ENCODE measurements at regions not wholly inside any gene's neighbourhood (a gene's known extent, or its start where the extent isn't known, plus 50 kb on each side); places are given as distances from the start of the nearest gene placed in this dataset.

- no peak overlapping the region for H2AFZ ChIP-seq (ENCODE audit: low read depth, low read length)
- no TSS peak for BruUV-seq (replicated peaks)
- H3K9me3 ChIP-seq (replicated peaks; ENCODE audit: control insufficient read depth, insufficient read depth, low read depth, low read length) = no peaks in the 10 kb centered on the region
- DNase-seq (ENCODE audit: extremely low read depth in 1 of 4, low spot score in 3 of 4) (no peak), ATAC-seq (no peak), FAIRE-seq (no peak)
- no peaks in the 10 kb centered on the region; a peak in 1 of 5 replicates for H3K27me3 ChIP-seq (ENCODE audit: control insufficient read depth in 2 of 2, insufficient read depth in 2 of 2, low read length in 2 of 2)
- no peaks in the 10 kb centered on the region for H3K4me1 ChIP-seq (replicated peaks in 1 of 2; ENCODE audit: control insufficient read depth in 2 of 2, insufficient read depth in 2 of 2, low read length in 2 of 2)
- no peak overlapping the region for H3K4me2 ChIP-seq (ENCODE audit: insufficient read depth, low read length)
- no peaks in the 10 kb centered on the region for H3K9me1 ChIP-seq (ENCODE audit: control insufficient read depth, insufficient read depth, low read length)
- H4K20me1 ChIP-seq (replicated peaks; ENCODE audit: control insufficient read depth, insufficient read depth, low read length) = no peaks in the 10 kb centered on the region
- no peak overlapping the region; a peak in 1 of 4 replicates for H3K9ac ChIP-seq (ENCODE audit: insufficient read depth in 1 of 2, low read depth in 2 of 2, low read length in 2 of 2)
- 0% methylated on average over 10 of the region's 11 CpGs for WGBS (ENCODE audit: insufficient coverage, low coverage, missing lambda C conversion rate)
- no peaks in the 10 kb centered on the region for H3K36me3 ChIP-seq (ENCODE audit: control insufficient read depth, insufficient read depth, low read length)
- CTCF ChIA-PET (ENCODE audit: low intra/inter-chr PET ratio) = no interaction called here
- POLR2A ChIA-PET = interaction anchor here (0.7 kb wide), 2 partner anchors 73 to 180 kb away, joined by 3 to 4 read pairs; no protein-coding TSS in a partner anchor
- no peaks in the 10 kb centered on the region for H3K79me2 ChIP-seq (ENCODE audit: control insufficient read depth, insufficient read depth, low read length)
- intact Hi-C loops (cut with micrococcal nuclease) = no loop called here
- no peak overlapping the region for H3K27ac ChIP-seq (ENCODE audit: extremely low read depth, low read depth, low read length)
- no peak overlapping the region for H3K4me3 ChIP-seq
- in situ Hi-C loops (cut with MboI) = no loop called here
- no peak for TF ChIP-seq NR0B1 (IDR thresholded peaks at IDR 0.05; ENCODE audit: partially characterized antibody)
- no peak for TF ChIP-seq MTA2 (IDR thresholded peaks at IDR 0.05; ENCODE audit: low read depth)
- no peak for TF ChIP-seq DACH1 (IDR thresholded peaks at IDR 0.05; ENCODE audit: partially characterized antibody)
- TF ChIP-seq TCF15 (CRISPR knock-in tag; IDR thresholded peaks at IDR 0.05) = no peak
Observed at GRCh38 chr2:129009555-129010146, 691.0 kb upstream of the HS6ST1 start.
